SK-N-MC (cell line): ENCODE measurements at regions not wholly inside any gene's neighbourhood (a gene's known extent, or its start where the extent isn't known, plus 50 kb on each side); places are given as distances from the start of the nearest gene placed in this dataset.

ENCODE experiments used
- EZH2 ChIP-seq: fragments of 200-600 bp; sonication (generic); IDR thresholded peaks from one replicate; pipeline ENCODE4 v1.6.1; 2017; ENCODE audit warnings: antibody characterized with exemption
- FOXP2 ChIP-seq: optimal IDR thresholded peaks from 2 replicates; pipeline ENCODE3; 2011; ENCODE audit warnings: mild to moderate bottlenecking, moderate library complexity; ENCODE audit not compliant: insufficient read depth; ENCODE audit errors: extremely low read length, control extremely low read depth
- POLR2AphosphoS5 ChIP-seq: IDR thresholded peaks from 2 replicates; pipeline ENCODE4 v1.6.1; 2012; ENCODE audit warnings: mild to moderate bottlenecking, low read depth, low read length, borderline replicate concordance

DNA sequence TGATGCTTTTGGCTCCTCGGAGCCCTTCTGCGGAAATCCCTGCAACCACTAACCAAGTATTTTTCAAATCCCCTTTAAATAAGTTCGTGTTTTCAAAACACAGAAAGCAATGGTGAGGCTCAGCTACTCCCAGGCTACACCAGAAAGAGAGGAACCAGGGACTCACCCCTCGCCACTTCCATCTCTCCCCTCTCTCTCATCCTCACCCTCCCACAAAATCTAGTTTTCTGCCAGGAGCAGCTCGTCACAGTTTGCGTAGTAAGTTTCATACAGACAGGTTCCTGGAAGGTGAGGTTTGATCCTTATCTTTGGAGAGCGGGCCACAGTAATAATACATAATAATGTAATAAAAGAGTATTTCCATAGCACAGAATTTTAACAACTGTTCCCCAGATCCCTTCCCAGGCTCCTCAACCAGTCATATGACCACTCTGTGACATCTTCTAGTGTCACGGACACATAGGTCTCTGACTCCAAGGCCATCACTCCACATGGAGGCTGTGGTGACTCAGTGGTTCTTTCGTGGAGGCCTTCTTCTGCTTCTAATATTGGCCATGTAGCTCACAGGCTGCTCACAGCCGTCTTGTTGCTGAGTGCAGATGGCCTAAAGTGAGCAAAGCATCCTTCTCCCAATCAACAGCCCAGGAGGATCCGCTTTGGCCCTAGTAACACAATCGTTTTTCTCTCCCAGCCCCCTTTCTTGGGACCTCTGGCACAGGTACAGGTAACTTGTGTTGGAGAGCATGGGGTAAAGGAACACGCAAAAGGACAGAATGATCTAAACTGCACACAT lies 295.7 kb downstream of the CDC5L start:
- TF ChIP-seq FOXP2 (no peak), EZH2 (no peak), POLR2AphosphoS5 (no peak)
